CD4-positive, alpha-beta T cell treated with Interleukin-17A for 1 hour (primary cell): ENCODE measurements at regions not wholly inside any gene's neighbourhood (a gene's known extent, or its start where the extent isn't known, plus 50 kb on each side); places are given as distances from the start of the nearest gene placed in this dataset.

Experiments used
- DNase-seq: peaks from one replicate; pipeline ENCODE4 v3.0.0-alpha.2; 2020

GRCh38 chr3:177726807-177727206 lies 529.5 kb upstream of the TBL1XR1 start:
- DNase-seq: no peak

GRCh38 chr3:177729956-177730681 lies 532.8 kb upstream of the TBL1XR1 start:
- no peak for DNase-seq

GRCh38 chr3:177730814-177731213 lies 533.5 kb upstream of the TBL1XR1 start:
- no peak for DNase-seq

- DNase-seq: no peak
Measured at GRCh38 chr3:177731644-177732268, 534.5 kb upstream of the TBL1XR1 start.

- DNase-seq: no peak
Measured at GRCh38 chr3:177733233-177733632, 536.0 kb upstream of the TBL1XR1 start.

- DNase-seq: no peak
Measured at GRCh38 chr3:177733936-177734335, 536.7 kb upstream of the TBL1XR1 start.

GRCh38 chr3:177735431-177735830 lies 538.1 kb upstream of the TBL1XR1 start:
- DNase-seq: no peak

- DNase-seq: no peak
Measured at GRCh38 chr3:177739461-177739860, 542.2 kb upstream of the TBL1XR1 start.

GRCh38 chr3:177740254-177740653 lies 543.0 kb upstream of the TBL1XR1 start:
- DNase-seq: no peak

GRCh38 chr3:177742273-177742672 lies 545.0 kb upstream of the TBL1XR1 start:
- no peak for DNase-seq

GRCh38 chr3:177743173-177743890 lies 546.0 kb upstream of the TBL1XR1 start:
- no peak for DNase-seq

GRCh38 chr3:177744873-177745606 lies 547.8 kb upstream of the TBL1XR1 start:
- DNase-seq: no peak

GRCh38 chr3:177745607-177746005 lies 548.3 kb upstream of the TBL1XR1 start:
- no peak for DNase-seq

- DNase-seq: no peak
Measured at GRCh38 chr3:177746337-177746933, 549.2 kb upstream of the TBL1XR1 start.

GRCh38 chr3:177749836-177750235 lies 552.6 kb upstream of the TBL1XR1 start:
- no peak for DNase-seq

GRCh38 chr3:177750436-177750835 lies 553.2 kb upstream of the TBL1XR1 start:
- no peak for DNase-seq

GRCh38 chr3:177751770-177752169 lies 554.5 kb upstream of the TBL1XR1 start:
- DNase-seq: no peak

GRCh38 chr3:177752831-177753230 lies 555.5 kb upstream of the TBL1XR1 start:
- DNase-seq: no peak

- no peak for DNase-seq
Measured at GRCh38 chr3:177753451-177754155, 556.3 kb upstream of the TBL1XR1 start.

GRCh38 chr3:177754508-177754921 lies 557.2 kb upstream of the TBL1XR1 start:
- DNase-seq: no peak

- DNase-seq: no peak
Measured at GRCh38 chr3:177758126-177758525, 560.8 kb upstream of the TBL1XR1 start.

GRCh38 chr3:177760803-177761202 lies 563.5 kb upstream of the TBL1XR1 start:
- no peak for DNase-seq
